Mesenchymal stem cell (in vitro differentiated cells and primary cell): ENCODE measurements at regions not wholly inside any gene's neighbourhood (a gene's known extent, or its start where the extent isn't known, plus 50 kb on each side); places are given as distances from the start of the nearest gene placed in this dataset.

Experiments used
- DNase-seq: peaks from one replicate; pipeline ENCODE4 v3.0.0-alpha.2; 2013
- H2AFZ ChIP-seq: one replicate; pipeline ENCODE4 v1.6.1; 2013; ENCODE audit warnings: low read depth, mild to moderate bottlenecking, control low read depth, inconsistent platforms, low read length, moderate library complexity
- H2AK5ac ChIP-seq: 2 replicates; pipeline ENCODE4 v1.6.1; 2013; ENCODE audit warnings: low read length, moderate library complexity, mild to moderate bottlenecking, inconsistent platforms; ENCODE audit not compliant: severe bottlenecking
- H2BK120ac ChIP-seq: one replicate; pipeline ENCODE4 v1.6.1; 2013; ENCODE audit warnings: low read depth, mild to moderate bottlenecking, inconsistent platforms, low read length, moderate library complexity
- H2BK12ac ChIP-seq, 2 experiments: one replicate each; pipeline ENCODE4 v1.6.1; 2013; ENCODE audit warnings: inconsistent platforms in 2 of 2, low read length in 2 of 2, mild to moderate bottlenecking in 2 of 2, moderate library complexity in 2 of 2, control low read depth in 1 of 2
- H2BK15ac ChIP-seq: one replicate; pipeline ENCODE4 v1.6.1; 2013; ENCODE audit warnings: mild to moderate bottlenecking, low read depth, inconsistent platforms; ENCODE audit not compliant: poor library complexity, severe bottlenecking
- H2BK5ac ChIP-seq: 2 replicates; pipeline ENCODE4 v1.6.1; 2013; ENCODE audit warnings: low read depth, mild to moderate bottlenecking, low read length, control low read depth, inconsistent platforms; ENCODE audit not compliant: poor library complexity, severe bottlenecking
- H3K14ac ChIP-seq, 2 experiments: one replicate each; pipeline ENCODE4 v1.6.1; 2013; ENCODE audit warnings: inconsistent platforms in 2 of 2, low read length in 2 of 2, control low read depth in 1 of 2, mild to moderate bottlenecking in 1 of 2, moderate library complexity in 1 of 2
- H3K18ac ChIP-seq, 2 experiments: one replicate each; pipeline ENCODE4 v1.6.1; 2013; ENCODE audit warnings: inconsistent platforms in 2 of 2, low read length in 2 of 2, control low read depth in 1 of 2, low read depth in 1 of 2, mild to moderate bottlenecking in 1 of 2
- H3K23ac ChIP-seq, 2 experiments: one replicate each; pipeline ENCODE4 v1.6.1; 2013; ENCODE audit warnings: inconsistent platforms in 2 of 2, low read length in 2 of 2, mild to moderate bottlenecking in 2 of 2, moderate library complexity in 2 of 2, control low read depth in 1 of 2
- H3K27ac ChIP-seq: 2 replicates; pipeline ENCODE4 v1.5.1; 2013; ENCODE audit warnings: mild to moderate bottlenecking, moderate library complexity, low read length, control low read depth, inconsistent platforms; ENCODE audit not compliant: poor library complexity, severe bottlenecking
- H3K27me3 ChIP-seq, 2 experiments: 2 replicates each; pipeline versions ENCODE4 v1.6.1 to v1.7.0; 2013; ENCODE audit warnings: low read length in 2 of 2, mild to moderate bottlenecking in 2 of 2, moderate library complexity in 2 of 2, control low read depth in 1 of 2, inconsistent platforms in 1 of 2; ENCODE audit not compliant: control insufficient read depth in 1 of 2, insufficient read depth in 1 of 2
- H3K36me3 ChIP-seq, 2 experiments: 2 replicates each; pipeline versions ENCODE4 v1.6.1 to v1.7.0; 2013; ENCODE audit warnings: low read length in 2 of 2, control low read depth in 1 of 2, inconsistent platforms in 1 of 2, low read depth in 1 of 2, mild to moderate bottlenecking in 1 of 2; ENCODE audit not compliant: insufficient read depth in 2 of 2, control insufficient read depth in 1 of 2
- H3K4ac ChIP-seq, 2 experiments: one replicate each; pipeline ENCODE4 v1.6.1; 2013; ENCODE audit warnings: inconsistent platforms in 2 of 2, low read length in 2 of 2, mild to moderate bottlenecking in 2 of 2, moderate library complexity in 2 of 2, control low read depth in 1 of 2, low read depth in 1 of 2
- H3K4me1 ChIP-seq: 2 replicates; pipeline ENCODE4 v1.6.1; 2013; ENCODE audit warnings: low read depth, low read length, control low read depth; ENCODE audit not compliant: control insufficient read depth, insufficient read depth
- H3K4me2 ChIP-seq: 2 replicates; pipeline ENCODE4 v1.6.1; 2013; ENCODE audit warnings: low read length, mild to moderate bottlenecking, inconsistent platforms; ENCODE audit not compliant: poor library complexity, severe bottlenecking
- H3K4me3 ChIP-seq, 2 experiments: 2 replicates each; pipeline versions ENCODE4 v1.5.1 to v1.7.0; 2013; ENCODE audit warnings: low read length in 2 of 2, mild to moderate bottlenecking in 2 of 2, control low read depth in 1 of 2, low read depth in 1 of 2; ENCODE audit not compliant: insufficient read depth in 1 of 2
- H3K79me1 ChIP-seq: replicated peaks from 2 replicates; pipeline ENCODE4 v1.6.1; 2013; ENCODE audit warnings: mild to moderate bottlenecking, control low read depth, low read length, inconsistent platforms; ENCODE audit not compliant: poor library complexity, severe bottlenecking
- H3K9ac ChIP-seq: 2 replicates; pipeline ENCODE4 v1.7.0; 2013; ENCODE audit warnings: mild to moderate bottlenecking, low read length, moderate library complexity
- H3K9me3 ChIP-seq: 2 replicates; pipeline ENCODE4 v1.7.0; 2013; ENCODE audit warnings: mild to moderate bottlenecking, low read length; ENCODE audit not compliant: control insufficient read depth
- H4K8ac ChIP-seq: one replicate; pipeline ENCODE4 v1.6.1; 2013; ENCODE audit warnings: inconsistent platforms, mild to moderate bottlenecking, low read length, moderate library complexity
- H4K91ac ChIP-seq: one replicate; pipeline ENCODE4 v1.6.1; 2013; ENCODE audit warnings: mild to moderate bottlenecking, low read length, inconsistent platforms
- WGBS: methylation state at CpG from one replicate; pipeline ENCODE4 v1.1.7; 2013; ENCODE audit warnings: mixed read lengths; 5-methylcytosine and 5-hydroxymethylcytosine counted together

- no peak for DNase-seq
- Histone ChIP-seq H4K8ac (no peak overlapping the region), H3K9ac (no peak overlapping the region), H3K23ac (no peak overlapping the region), H4K91ac (no peak overlapping the region), H2BK15ac (no peak overlapping the region), H3K4me2 (no peak overlapping the region), H3K79me1 (no peaks in the 10 kb centered on the region), H3K9me3 (peaks cover 19% of the 10 kb centered on the region), H3K4ac (no peak overlapping the region), H3K14ac (no peak overlapping the region), H3K4me1 (peaks cover 3% of the 10 kb centered on the region), H2BK12ac (no peak overlapping the region), H2AK5ac (no peak overlapping the region), H3K36me3 (no peaks in the 10 kb centered on the region), H3K4me3 (no peak overlapping the region), H3K27me3 (no peaks in the 10 kb centered on the region), H3K27ac (no peak overlapping the region), H3K18ac (no peak overlapping the region), H2BK5ac (no peak overlapping the region), H2AFZ (no peak overlapping the region), H2BK120ac (no peak overlapping the region)
- 100% methylated on average over 1 of the region's 1 CpG for WGBS
Measured at GRCh38 chr13:22483276-22483675, 697.5 kb upstream of the SGCG start.

GRCh38 chr13:22486490-22486889, 694.3 kb upstream of the SGCG start:
- Histone ChIP-seq H3K27me3 (no peaks in the 10 kb centered on the region), H2BK15ac (no peak overlapping the region), H3K23ac (no peak overlapping the region), H3K9me3 (peaks cover 23% of the 10 kb centered on the region), H3K79me1 (no peaks in the 10 kb centered on the region), H4K91ac (no peak overlapping the region), H3K4ac (no peak overlapping the region), H3K9ac (no peak overlapping the region), H3K4me1 (peaks cover 3% of the 10 kb centered on the region), H2AK5ac (no peak overlapping the region), H3K4me2 (no peak overlapping the region), H3K27ac (peak overlapping the region; percentile 71), H3K36me3 (no peaks in the 10 kb centered on the region), H2BK12ac (no peak overlapping the region), H2BK5ac (no peak overlapping the region), H4K8ac (no peak overlapping the region), H2BK120ac (no peak overlapping the region), H3K4me3 (no peak overlapping the region), H2AFZ (no peak overlapping the region), H3K14ac (no peak overlapping the region), H3K18ac (no peak overlapping the region)
- DNase-seq = no peak
- 71% methylated on average over 2 of the region's 3 CpGs for WGBS

- no peak overlapping the region for H3K14ac ChIP-seq
- H3K4ac ChIP-seq = no peak overlapping the region
- H4K8ac ChIP-seq = no peak overlapping the region
- H2BK15ac ChIP-seq = no peak overlapping the region
- no peak overlapping the region for H2BK120ac ChIP-seq
- no peaks in the 10 kb centered on the region for H3K79me1 ChIP-seq
- DNase-seq = no peak
- no peak overlapping the region for H2BK12ac ChIP-seq
- no peak overlapping the region for H3K4me3 ChIP-seq
- no peak overlapping the region for H2AFZ ChIP-seq
- H2BK5ac ChIP-seq = no peak overlapping the region
- no peak overlapping the region for H3K18ac ChIP-seq
- H3K9ac ChIP-seq = no peak overlapping the region
- H3K27ac ChIP-seq = no peak overlapping the region
- H3K27me3 ChIP-seq = no peaks in the 10 kb centered on the region
- H3K23ac ChIP-seq = no peak overlapping the region
- H3K9me3 ChIP-seq = peaks cover 25% of the 10 kb centered on the region
- no peak overlapping the region for H4K91ac ChIP-seq
- peaks cover 3% of the 10 kb centered on the region for H3K4me1 ChIP-seq
- no peak overlapping the region for H2AK5ac ChIP-seq
- H3K4me2 ChIP-seq = no peak overlapping the region
- no peaks in the 10 kb centered on the region for H3K36me3 ChIP-seq
Measured at GRCh38 chr13:22487932-22488331, 692.8 kb upstream of the SGCG start.

GRCh38 chr13:22489771-22490170, 691.0 kb upstream of the SGCG start:
- Histone ChIP-seq H3K18ac (no peak overlapping the region), H2AFZ (no peak overlapping the region), H3K4me2 (no peak overlapping the region), H3K4ac (no peak overlapping the region), H3K27me3 (no peaks in the 10 kb centered on the region), H3K4me1 (peaks cover 3% of the 10 kb centered on the region), H3K27ac (no peak overlapping the region), H3K14ac (no peak overlapping the region), H3K36me3 (no peaks in the 10 kb centered on the region), H3K79me1 (no peaks in the 10 kb centered on the region), H2BK120ac (no peak overlapping the region), H3K23ac (no peak overlapping the region), H4K91ac (no peak overlapping the region), H2BK15ac (no peak overlapping the region), H2BK12ac (no peak overlapping the region), H2BK5ac (no peak overlapping the region), H3K9me3 (peaks cover 14% of the 10 kb centered on the region), H4K8ac (no peak overlapping the region), H2AK5ac (no peak overlapping the region), H3K4me3 (no peak overlapping the region), H3K9ac (no peak overlapping the region)
- WGBS = no CpG with 5 or more reads among the region's 2 CpGs
- DNase-seq = no peak
